ENCODE measurements at regions not wholly inside any gene's neighbourhood (a gene's known extent, or its start where the extent isn't known, plus 50 kb on each side); places are given as distances from the start of the nearest gene placed in this dataset.

DNA sequence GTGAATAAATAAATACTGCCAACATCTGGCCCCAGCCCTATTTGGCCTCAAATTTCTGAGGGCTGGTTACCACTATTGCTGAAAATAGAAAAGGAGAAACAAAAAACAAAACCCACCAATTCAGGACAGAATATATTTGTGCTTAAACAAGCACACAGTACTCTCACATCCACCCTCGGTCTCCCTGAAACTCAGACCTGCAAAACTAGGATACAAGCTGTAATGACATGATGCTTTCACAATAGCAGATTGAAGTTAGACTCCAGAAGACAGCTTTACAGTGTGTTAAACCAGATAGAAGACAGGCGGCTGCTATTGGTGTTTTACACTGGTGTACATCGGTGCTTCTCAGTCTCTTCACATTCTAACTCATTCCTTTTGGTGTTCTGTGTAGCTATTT is 214.9 kb upstream of the DMRT1 start:
- peaks cover 5% of the 10 kb centered on the region for H3K27me3 Mint-ChIP-seq
- ATAC-seq (ENCODE audit: poor library complexity) (no peak), DNase-seq (no peak)
- CTCF ChIA-PET = interaction anchor here (0.6 kb wide), 1 partner anchor 65 kb away, joined by 3 read pairs; no protein-coding TSS in a partner anchor
- Histone ChIP-seq H3K27ac (ENCODE audit: low read depth in 1 of 2, low read length in 2 of 2) (no peak overlapping the region), H3K27me3 (ENCODE audit: control insufficient read depth in 1 of 2, insufficient read depth in 2 of 2, low read length in 2 of 2) (no peaks in the 10 kb centered on the region), H3K36me3 (ENCODE audit: insufficient read depth, low read length) (no peaks in the 10 kb centered on the region), H3K4me3 (ENCODE audit: low read length) (no peak overlapping the region), H3K4me1 (ENCODE audit: insufficient read depth, low read length) (peaks cover 6% of the 10 kb centered on the region), H3K9me3 (ENCODE audit: control insufficient read depth in 1 of 2, insufficient read depth in 1 of 2, low read length in 2 of 2) (no peaks in the 10 kb centered on the region)
- no peaks in the 10 kb centered on the region for H3K9me3 Mint-ChIP-seq
- no peak overlapping the region for H3K4me3 Mint-ChIP-seq
- POLR2A ChIA-PET = no interaction called here
- H3K36me3 Mint-ChIP-seq (ENCODE audit: low read depth) = no peaks in the 10 kb centered on the region
- peaks cover 13% of the 10 kb centered on the region for H3K4me1 Mint-ChIP-seq (ENCODE audit: low read depth)
- intact Hi-C loops (cut with DNase I, micrococcal nuclease) = no loop called here
- TF ChIP-seq, protein P1, sequence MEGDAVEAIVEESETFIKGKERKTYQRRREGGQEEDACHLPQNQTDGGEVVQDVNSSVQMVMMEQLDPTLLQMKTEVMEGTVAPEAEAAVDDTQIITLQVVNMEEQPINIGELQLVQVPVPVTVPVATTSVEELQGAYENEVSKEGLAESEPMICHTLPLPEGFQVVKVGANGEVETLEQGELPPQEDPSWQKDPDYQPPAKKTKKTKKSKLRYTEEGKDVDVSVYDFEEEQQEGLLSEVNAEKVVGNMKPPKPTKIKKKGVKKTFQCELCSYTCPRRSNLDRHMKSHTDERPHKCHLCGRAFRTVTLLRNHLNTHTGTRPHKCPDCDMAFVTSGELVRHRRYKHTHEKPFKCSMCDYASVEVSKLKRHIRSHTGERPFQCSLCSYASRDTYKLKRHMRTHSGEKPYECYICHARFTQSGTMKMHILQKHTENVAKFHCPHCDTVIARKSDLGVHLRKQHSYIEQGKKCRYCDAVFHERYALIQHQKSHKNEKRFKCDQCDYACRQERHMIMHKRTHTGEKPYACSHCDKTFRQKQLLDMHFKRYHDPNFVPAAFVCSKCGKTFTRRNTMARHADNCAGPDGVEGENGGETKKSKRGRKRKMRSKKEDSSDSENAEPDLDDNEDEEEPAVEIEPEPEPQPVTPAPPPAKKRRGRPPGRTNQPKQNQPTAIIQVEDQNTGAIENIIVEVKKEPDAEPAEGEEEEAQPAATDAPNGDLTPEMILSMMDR (IDR thresholded peaks at IDR 0.05) = no peak
- H3K27ac Mint-ChIP-seq = no peak overlapping the region

DNA sequence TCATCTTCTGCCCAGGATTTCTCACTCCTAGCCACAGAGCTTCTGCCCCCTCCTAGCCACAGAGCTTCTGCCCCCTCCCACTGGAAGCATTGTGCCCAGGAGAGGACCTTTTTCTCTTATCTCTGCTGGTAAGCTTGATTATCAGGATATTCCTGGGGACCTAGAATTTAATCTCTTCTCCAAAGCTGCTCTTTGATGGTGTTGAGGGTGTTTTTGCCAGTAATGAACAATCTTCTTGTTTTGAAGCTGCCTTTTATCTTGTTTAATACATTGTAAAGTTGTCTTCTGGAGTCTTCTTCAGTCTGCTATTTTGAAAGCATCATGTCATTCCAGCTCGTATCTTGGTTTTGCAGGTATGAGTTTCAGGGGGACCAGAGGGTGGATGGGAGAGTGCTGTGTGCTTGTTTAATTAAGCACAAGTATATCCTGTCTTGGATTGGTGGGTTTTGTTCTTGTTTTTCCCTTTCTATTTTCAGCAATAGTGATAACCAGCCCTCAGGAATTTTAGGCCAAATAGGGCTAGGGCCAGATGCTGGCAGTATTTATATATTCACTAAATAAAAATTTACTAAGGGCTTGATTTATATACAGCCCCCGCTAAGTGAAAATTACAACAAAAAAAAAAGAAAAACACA is 214.0 kb upstream of the DMRT1 start:
- Histone ChIP-seq H3K9me3 (ENCODE audit: control insufficient read depth in 1 of 2, insufficient read depth in 1 of 2, low read length in 2 of 2) (no peaks in the 10 kb centered on the region), H3K36me3 (ENCODE audit: insufficient read depth, low read length) (no peaks in the 10 kb centered on the region), H3K27me3 (ENCODE audit: control insufficient read depth in 1 of 2, insufficient read depth in 2 of 2, low read length in 2 of 2) (no peaks in the 10 kb centered on the region), H3K4me1 (ENCODE audit: insufficient read depth, low read length) (peaks cover 7% of the 10 kb centered on the region), H3K4me3 (ENCODE audit: low read length) (no peak overlapping the region), H3K27ac (ENCODE audit: low read depth in 1 of 2, low read length in 2 of 2) (no peak overlapping the region)
- H3K27me3 Mint-ChIP-seq = peaks cover under 1% of the 10 kb centered on the region
- no peaks in the 10 kb centered on the region for H3K9me3 Mint-ChIP-seq
- H3K4me1 Mint-ChIP-seq (ENCODE audit: low read depth) = peaks cover 21% of the 10 kb centered on the region
- H3K36me3 Mint-ChIP-seq (ENCODE audit: low read depth) = no peaks in the 10 kb centered on the region
- ChIA-PET CTCF (no interaction called here), POLR2A (no interaction called here)
- H3K4me3 Mint-ChIP-seq = no peak overlapping the region
- TF ChIP-seq, protein P1 (IDR thresholded peaks at IDR 0.05) = no peak
- H3K27ac Mint-ChIP-seq = no peak overlapping the region
- intact Hi-C loops (cut with DNase I, micrococcal nuclease) = no loop called here
- DNase-seq = no peak
- ATAC-seq (ENCODE audit: poor library complexity) = no peak

DNA sequence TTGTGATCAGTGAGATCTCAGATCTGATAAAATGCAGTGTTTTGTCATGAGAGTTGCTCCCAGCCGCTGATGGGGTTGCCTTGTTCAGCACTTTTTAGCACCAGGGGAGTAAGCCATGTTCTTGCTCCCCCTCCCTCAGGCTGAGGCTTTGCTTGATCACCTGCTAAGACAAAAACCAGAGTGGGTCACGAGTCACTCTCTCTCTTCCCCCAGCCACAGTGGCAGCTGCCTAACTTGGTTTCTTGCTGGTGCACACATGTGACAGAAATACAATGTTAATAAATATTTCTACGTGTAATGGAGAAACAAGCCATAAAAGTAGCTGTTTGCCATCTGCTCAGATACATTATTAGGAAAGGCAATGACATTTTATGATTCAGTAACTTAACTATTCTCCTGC is 212.4 kb upstream of the DMRT1 start:
- ChIA-PET CTCF (no interaction called here), POLR2A (no interaction called here)
- H3K36me3 Mint-ChIP-seq (ENCODE audit: low read depth) = no peaks in the 10 kb centered on the region
- no peak for ATAC-seq (ENCODE audit: poor library complexity)
- DNase-seq = no peak
- Histone ChIP-seq H3K4me3 (ENCODE audit: low read length) (no peak overlapping the region), H3K4me1 (ENCODE audit: insufficient read depth, low read length) (peaks cover 7% of the 10 kb centered on the region), H3K9me3 (ENCODE audit: control insufficient read depth in 1 of 2, insufficient read depth in 1 of 2, low read length in 2 of 2) (peaks cover 0 to 5% of the 10 kb centered on the region in 2 experiments), H3K27ac (ENCODE audit: low read depth in 1 of 2, low read length in 2 of 2) (no peak overlapping the region), H3K36me3 (ENCODE audit: insufficient read depth, low read length) (no peaks in the 10 kb centered on the region), H3K27me3 (ENCODE audit: control insufficient read depth in 1 of 2, insufficient read depth in 2 of 2, low read length in 2 of 2) (no peaks in the 10 kb centered on the region)
- TF ChIP-seq, protein P1 (IDR thresholded peaks at IDR 0.05) = no peak
- intact Hi-C loops (cut with DNase I, micrococcal nuclease) = no loop called here
- H3K27ac Mint-ChIP-seq = no peak overlapping the region
- H3K27me3 Mint-ChIP-seq = no peaks in the 10 kb centered on the region
- peaks cover 21% of the 10 kb centered on the region for H3K4me1 Mint-ChIP-seq (ENCODE audit: low read depth)
- H3K4me3 Mint-ChIP-seq = no peak overlapping the region
- no peaks in the 10 kb centered on the region for H3K9me3 Mint-ChIP-seq
